HG02885 (cell line): ENCODE measurements at regions not wholly inside any gene's neighbourhood (a gene's known extent, or its start where the extent isn't known, plus 50 kb on each side); places are given as distances from the start of the nearest gene placed in this dataset.

Experiments used
- ATAC-seq: cut with Tn5 transposase; IDR thresholded peaks from one replicate; pipeline ENCODE4 v1.9.1; 2021; ENCODE audit warnings: mild to moderate bottlenecking; ENCODE audit not compliant: unreplicated experiment, poor library complexity

- no peak for ATAC-seq
Observed at GRCh38 chr7:25646726-25647413, 418.6 kb upstream of the NPVF start.

GRCh38 chr7:25647872-25648271, 419.6 kb upstream of the NPVF start:
- no peak for ATAC-seq

DNA sequence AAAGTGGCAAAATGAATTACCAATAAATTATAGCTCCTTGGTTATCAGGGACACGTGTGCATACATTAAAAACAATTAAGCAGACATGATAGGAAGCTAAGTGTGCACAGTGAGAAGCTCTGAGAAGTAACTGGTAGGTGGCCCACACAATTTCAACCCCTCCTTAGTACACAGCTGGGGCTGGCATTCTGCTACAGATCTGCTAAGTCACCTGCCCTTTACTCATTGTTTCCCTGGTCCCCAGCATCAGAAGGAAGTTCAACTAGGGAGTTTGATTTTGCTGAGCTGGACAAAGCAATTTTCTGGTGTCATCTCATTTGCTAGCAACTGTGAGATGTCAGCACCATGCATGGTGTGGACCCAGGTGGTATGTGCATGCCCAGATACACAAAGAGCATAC, 424.1 kb upstream of the NPVF start:
- ATAC-seq = no peak

- ATAC-seq = no peak
Observed at GRCh38 chr7:25653384-25653783, 425.1 kb upstream of the NPVF start.

DNA sequence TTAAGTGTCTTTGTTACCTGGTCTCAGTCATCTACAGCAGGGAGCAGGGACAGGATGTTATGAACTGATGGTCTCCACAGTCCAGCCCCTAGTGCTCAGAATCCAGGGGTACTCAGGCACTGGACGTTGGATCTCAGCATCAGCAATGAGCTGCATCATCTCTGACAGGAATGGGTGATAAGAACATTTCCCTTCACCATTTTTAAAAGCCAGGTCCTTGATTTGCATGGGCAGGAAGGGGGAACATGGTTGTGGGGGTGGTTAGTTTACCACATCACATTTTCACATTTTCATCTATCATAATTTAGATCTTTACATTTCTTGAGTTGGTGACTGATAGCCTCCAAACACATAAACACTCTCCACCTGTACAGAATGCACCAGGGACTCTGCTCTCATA, 427.8 kb upstream of the NPVF start:
- no peak for ATAC-seq

DNA sequence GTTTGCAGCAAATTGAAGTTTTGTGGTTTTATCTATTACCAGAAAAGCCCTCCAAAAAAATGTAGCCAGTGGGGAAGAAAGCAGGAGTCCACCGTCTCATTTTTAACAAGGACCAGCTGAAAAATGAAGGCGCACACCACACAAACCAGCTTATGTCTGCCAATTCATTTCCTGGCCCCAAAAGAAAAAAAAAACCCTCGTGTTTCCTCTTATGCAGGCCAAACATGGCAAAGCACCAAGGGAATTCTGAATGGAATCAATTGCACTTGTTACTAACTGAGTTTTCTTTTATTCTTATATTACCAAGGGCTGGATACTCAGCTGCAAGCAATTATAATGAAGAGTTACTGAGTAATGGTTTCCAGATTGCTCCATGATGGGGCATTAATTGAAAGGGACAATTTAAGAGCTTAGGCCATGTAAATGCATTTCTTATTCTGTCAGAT, 428.3 kb upstream of the NPVF start:
- no peak for ATAC-seq

GRCh38 chr7:25658375-25658774, 430.1 kb upstream of the NPVF start:
- ATAC-seq = no peak

GRCh38 chr7:25659841-25660240, 431.6 kb upstream of the NPVF start:
- no peak for ATAC-seq

DNA sequence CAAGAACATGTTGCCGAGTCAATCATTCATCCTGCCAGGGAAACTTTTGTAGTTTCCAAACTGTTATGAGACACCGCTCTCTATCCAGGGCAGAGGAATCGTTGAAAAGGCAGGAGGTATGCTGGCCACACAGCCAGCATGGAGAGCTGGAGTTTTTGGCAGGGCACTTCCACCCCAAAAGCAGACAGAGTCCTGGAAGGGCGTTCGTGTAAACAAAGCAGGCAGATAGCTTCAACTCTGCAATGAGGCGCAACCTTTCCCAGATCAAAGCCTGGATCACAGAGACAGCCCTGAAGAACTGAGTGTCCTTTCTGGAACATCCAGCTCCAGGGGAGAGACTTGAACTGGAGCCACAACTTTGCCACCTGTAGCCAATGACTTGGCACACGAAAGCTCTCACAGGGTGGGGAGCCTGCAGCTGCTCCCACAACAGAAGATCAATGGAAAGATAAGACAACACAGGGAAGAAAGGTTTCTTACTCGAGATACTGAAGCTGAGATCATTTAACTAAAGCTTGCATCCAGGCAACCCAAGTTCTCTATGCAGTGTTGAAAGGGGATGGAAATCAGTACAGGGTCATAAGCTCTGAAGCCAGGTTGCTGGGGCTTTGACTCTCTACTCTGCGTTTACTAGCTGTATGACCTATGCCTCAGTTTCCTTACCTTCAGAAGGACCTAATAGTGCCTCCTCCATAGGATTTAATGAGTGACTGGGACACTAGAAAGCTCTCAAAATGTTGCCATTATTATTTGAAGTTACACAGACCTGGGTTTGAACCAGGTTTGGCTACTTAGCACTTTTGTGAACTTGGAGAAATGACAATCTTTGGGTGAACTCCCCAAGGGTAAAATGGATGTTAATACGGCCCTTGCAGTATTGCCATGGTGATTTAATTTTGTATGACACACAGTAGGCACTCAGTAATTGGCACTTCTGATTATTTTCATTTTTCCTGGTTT, 434.8 kb upstream of the NPVF start:
- no peak for ATAC-seq

DNA sequence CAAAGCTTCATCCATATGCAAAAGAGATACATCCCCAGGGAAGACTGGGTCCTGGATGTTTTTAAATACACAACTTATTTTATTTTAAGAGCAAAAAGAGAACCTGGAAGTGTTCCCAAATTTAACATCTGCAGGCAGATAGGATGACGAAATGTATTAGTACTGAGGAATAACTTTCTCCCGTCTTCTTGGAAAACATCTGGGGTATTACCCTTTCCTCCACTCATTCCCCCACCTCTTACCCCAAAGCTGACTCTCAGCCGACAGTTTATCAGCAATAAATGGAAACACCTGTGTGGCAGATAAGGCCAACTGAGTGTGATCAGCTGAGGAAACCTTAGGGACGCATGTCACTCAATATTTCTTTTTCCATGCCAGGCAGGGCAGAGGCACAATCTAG, 435.6 kb upstream of the NPVF start:
- ATAC-seq = no peak

GRCh38 chr7:25664593-25664992, 436.3 kb upstream of the NPVF start:
- peak; percentile 62 for ATAC-seq

DNA sequence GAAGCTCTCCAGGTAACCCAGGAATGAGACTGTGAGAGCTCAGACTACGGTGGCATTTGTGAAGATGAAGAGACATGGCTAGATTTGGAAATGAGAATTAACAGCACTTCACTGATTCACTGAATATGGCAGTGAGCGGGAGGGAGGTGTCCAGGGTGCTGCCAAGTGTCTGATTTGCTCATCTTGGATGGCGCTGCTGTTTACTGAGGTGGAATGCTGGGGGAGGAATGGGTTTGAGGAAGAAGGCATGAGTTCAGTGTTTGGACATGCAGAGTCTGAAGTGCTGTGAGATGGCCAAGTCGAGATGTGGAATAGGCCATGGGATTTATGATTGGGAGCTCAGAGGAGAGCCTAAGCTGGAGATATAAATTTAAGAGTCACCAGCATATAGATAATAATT, 437.1 kb upstream of the NPVF start:
- ATAC-seq = no peak

DNA sequence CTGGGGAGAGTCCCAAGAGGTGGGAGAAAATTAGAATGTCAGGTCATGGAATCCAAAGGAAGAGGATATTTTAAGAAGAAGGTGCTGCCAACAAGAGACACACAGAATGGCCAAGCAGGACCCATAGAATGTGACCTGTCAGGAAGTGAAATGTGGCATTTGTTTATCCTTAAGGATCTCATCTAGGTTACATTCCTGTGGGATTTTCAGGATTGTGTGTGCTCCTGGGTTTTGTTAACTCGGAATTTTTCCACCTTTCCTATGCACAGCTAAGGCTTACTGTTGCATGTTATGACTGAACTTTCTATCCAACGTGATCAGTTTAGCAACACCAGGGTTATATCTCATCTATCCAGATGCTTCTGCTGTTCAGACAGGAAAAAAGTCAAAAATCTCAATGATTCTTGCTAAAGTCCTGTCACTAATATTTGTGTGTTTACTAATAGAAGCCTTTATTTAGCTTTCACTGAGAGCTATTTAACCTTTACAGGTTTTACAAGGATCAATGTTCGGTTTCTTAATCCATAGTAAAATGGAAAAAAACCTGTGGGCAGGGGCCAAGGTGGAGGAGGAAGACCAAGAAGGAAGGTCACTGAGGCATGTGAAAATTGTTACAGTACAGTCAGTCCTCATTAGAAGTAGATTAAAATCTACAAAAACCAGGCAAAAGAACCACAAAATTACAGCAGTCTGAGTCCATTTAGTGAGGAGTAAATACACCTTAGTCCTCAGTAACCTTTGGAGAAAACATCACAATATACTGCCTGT, 437.8 kb upstream of the NPVF start:
- no peak for ATAC-seq

- no peak for ATAC-seq
Observed at GRCh38 chr7:25666671-25667060, 438.4 kb upstream of the NPVF start.

DNA sequence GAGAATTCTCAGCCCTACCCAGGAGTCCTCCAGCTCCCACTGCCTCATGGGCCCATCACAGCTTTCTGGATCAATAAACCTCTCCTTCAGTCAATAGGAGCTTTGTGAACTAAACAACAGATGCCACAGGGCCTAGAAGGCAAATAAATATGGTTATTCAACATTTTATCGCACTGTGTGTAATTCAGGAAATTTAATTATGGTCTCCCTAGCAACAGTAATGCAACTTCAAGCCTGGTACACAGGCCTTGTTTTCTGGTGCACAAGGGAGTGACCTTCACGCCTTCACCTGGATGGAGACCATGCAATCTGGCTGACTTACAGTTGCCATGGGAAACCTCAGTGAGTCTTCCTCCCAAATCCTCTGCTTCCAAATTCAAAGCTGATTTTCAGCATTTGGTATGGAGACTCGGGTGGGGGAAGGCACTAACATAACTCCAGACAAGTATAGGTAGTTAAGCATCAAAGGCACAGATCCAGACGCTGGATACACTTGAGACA, 441.0 kb upstream of the NPVF start:
- no peak for ATAC-seq

DNA sequence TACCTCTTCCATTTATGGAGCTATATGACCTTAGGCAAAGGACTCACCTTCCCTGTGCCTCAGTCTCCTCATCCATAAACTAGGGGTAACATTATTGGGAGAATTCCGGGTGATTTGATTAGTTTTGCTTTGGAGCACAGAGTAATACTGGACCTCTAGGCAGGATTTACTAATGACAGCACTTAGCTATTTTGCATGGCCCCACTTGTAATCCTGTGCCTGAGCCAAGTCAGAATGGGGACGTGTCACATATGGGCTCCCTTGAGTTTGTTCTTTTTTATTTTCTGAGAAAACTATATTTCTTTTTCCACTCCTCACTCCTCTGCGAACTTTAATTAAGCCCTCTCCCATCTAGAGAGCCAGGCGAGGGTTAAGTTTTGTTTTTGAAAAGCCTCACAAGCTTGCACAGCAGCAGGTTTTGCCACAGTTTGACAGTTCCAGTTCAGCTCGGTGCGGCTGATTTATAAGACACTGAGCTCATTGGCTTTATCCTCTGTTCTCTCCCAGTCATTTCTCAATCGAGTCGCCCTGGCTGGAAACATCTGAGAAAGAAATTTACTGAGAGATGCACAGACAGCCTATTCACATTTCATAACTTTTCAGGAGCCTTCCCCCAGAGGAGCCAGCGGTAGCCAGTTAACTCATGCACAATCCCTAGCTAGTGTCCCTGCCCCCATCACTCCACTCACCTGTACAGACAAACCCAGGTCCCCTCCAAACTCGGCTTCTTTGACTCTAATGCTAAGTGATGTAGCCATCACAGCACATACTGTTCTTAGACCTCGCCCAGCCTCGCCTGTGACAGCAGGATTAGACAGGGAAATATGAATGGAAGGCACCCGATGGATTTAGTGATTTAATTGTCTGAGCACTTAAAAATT, 441.9 kb upstream of the NPVF start:
- ATAC-seq = no peak

- ATAC-seq = no peak
Observed at GRCh38 chr7:25671111-25671510, 442.8 kb upstream of the NPVF start.

GRCh38 chr7:25672496-25672895, 444.2 kb upstream of the NPVF start:
- ATAC-seq = no peak

DNA sequence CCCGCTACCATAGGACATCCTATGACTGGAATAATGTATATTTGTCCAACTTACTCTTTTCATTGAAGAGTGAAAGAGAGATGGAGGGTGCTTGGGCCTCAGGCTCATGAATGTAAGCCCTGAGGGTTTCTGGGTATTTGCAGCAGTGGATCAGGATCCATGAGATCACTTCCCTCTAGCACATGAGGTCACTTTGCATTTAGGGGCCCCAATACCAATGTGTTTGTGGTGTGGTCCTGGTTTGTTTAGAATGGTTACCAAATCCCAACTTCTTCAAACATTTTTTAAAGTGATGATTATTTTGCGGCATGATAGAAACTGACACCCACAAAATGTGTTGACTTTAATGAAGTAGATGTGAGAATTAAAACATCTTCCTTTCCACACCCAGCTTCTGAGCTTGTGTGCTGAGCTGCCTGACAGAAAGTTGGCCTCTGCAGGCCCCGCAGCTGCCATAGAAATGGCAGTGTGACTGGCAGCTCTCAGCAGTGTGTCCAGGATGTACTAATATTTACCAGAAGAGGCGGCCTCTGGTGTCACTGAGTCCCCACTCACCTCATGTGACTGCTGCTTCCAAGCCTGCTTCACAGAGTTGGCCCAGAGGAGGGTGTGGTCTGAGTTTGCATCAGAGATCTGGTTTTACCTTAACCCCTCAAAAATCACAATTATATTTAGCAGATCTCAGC, 447.6 kb upstream of the NPVF start:
- ATAC-seq = no peak
